OCI-LY7 (cell line): ENCODE measurements at regions not wholly inside any gene's neighbourhood (a gene's known extent, or its start where the extent isn't known, plus 50 kb on each side); places are given as distances from the start of the nearest gene placed in this dataset.

Experiments
- BruUV-seq: library from RNA; stranded (reverse); fragments of 400-500 nt; replicated peaks from 2 replicates; lab custom pipeline; 2021; lab: Mats Ljungman, UMichigan
- CTCF ChIA-PET: fragments of 300-600 bp; sonication (Branson Sonifier 250); formaldehyde crosslinking; loops from one replicate; lab custom pipeline; 2022; ENCODE audit warnings: antibody characterized with exemption; ENCODE audit not compliant: unreplicated experiment; lab: Charles Lee
- POLR2A ChIA-PET: fragments of 300-600 bp; sonication (Branson Sonifier 250); formaldehyde crosslinking; loops from one replicate; lab custom pipeline; 2022; ENCODE audit warnings: antibody characterized with exemption; lab: Charles Lee
- DNase-seq: peaks from one replicate; pipeline ENCODE4 v3.0.0-alpha.2; 2015; ENCODE audit warnings: low spot score
- H2AFZ ChIP-seq: fragments of 200-600 bp; sonication (generic), shearing (Covaris generic); 2 replicates; pipeline ENCODE4 v1.6.1; 2014; ENCODE audit warnings: mild to moderate bottlenecking, antibody characterized with exemption, low read length, moderate library complexity
- H3K27ac ChIP-seq: fragments of 200-600 bp; sonication (generic); 2 replicates; pipeline ENCODE4 v1.5.1; 2014; ENCODE audit warnings: mixed run types, low read depth, mild to moderate bottlenecking, moderate library complexity, low read length, inconsistent platforms; ENCODE audit not compliant: poor library complexity, severe bottlenecking
- H3K36me3 ChIP-seq: fragments of 200-600 bp; sonication (generic); 2 replicates; pipeline ENCODE4 v1.6.1; 2014; ENCODE audit warnings: mild to moderate bottlenecking, antibody characterized with exemption, low read length, moderate library complexity, mixed read lengths; ENCODE audit not compliant: insufficient read depth
- H3K4me1 ChIP-seq: fragments of 200-600 bp; sonication (generic); 2 replicates; pipeline ENCODE4 v1.5.1; 2014; ENCODE audit warnings: mild to moderate bottlenecking, low read length; ENCODE audit not compliant: insufficient read depth, poor library complexity, severe bottlenecking
- H3K4me2 ChIP-seq: fragments of 200-600 bp; sonication (generic); 2 replicates; pipeline ENCODE4 v1.6.1; 2014; ENCODE audit warnings: mild to moderate bottlenecking, low read length
- H3K4me3 ChIP-seq: fragments of 200-600 bp; sonication (generic); 2 replicates; pipeline ENCODE4 v1.5.1; 2014; ENCODE audit warnings: mild to moderate bottlenecking, low read depth, low read length; ENCODE audit not compliant: poor library complexity, severe bottlenecking
- H3K79me2 ChIP-seq: fragments of 200-600 bp; sonication (generic); 2 replicates; pipeline ENCODE4 v1.6.1; 2016; ENCODE audit warnings: low read depth, mild to moderate bottlenecking, low read length, moderate library complexity, mixed read lengths; ENCODE audit not compliant: insufficient read depth
- H3K9me2 ChIP-seq: fragments of 200-600 bp; sonication (generic); 2 replicates; pipeline ENCODE4 v1.6.1; 2016; ENCODE audit warnings: mild to moderate bottlenecking, low read length, mixed read lengths; ENCODE audit not compliant: insufficient read depth
- H3K9me3 ChIP-seq: fragments of 200-600 bp; sonication (generic); 2 replicates; pipeline ENCODE4 v1.6.1; 2014; ENCODE audit warnings: mild to moderate bottlenecking, mixed run types, low read length, mixed read lengths
- H4K20me1 ChIP-seq: fragments of 200-600 bp; sonication (generic); 2 replicates; pipeline ENCODE4 v1.6.1; 2014; ENCODE audit warnings: mild to moderate bottlenecking, antibody characterized with exemption, low read length, moderate library complexity, mixed read lengths; ENCODE audit not compliant: insufficient read depth
- EZH2phosphoT487 ChIP-seq: fragments of 200-600 bp; sonication (generic); IDR thresholded peaks from 2 replicates; pipeline ENCODE4 v1.6.1; 2018; ENCODE audit warnings: low read depth, borderline replicate concordance, mild to moderate bottlenecking, mixed run types, antibody characterized with exemption, low read length, moderate library complexity, mixed read lengths
- intact Hi-C: fragments of 100-400 bp; cut with micrococcal nuclease; formaldehyde crosslinking; loops from one replicate; pipeline ENCODE4 v1.10.0; 2022; ENCODE audit not compliant: unreplicated experiment
- TF ChIP-seq, protein P1 (sequence below): fragments of 200-600 bp; sonication (generic); conservative IDR thresholded peaks from 2 replicates; pipeline ENCODE4 v1.5.1; 2014; ENCODE audit warnings: mild to moderate bottlenecking, antibody characterized with exemption, low read length, moderate library complexity, mixed read lengths

DNA sequence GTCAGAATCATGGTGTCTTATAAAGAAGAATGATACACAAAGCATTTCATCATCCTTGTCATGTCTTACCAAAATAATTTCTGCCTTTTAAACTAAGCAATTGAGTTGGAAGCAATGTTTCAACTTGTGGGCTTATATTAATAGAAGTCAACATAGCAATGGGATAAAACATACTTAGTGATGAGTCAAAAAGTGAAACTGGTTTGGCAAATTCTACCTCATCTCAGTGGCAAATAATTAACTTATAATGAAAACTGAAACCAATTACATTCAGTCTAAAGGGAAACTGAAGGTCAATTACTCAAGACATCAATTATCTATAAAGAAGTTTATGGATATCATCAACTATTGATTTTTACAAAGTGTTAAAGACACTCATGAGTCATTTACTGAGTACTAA lies 463.8 kb downstream of the BMP2 start:
- Histone ChIP-seq H3K4me2 (no peak overlapping the region), H3K4me3 (no peak overlapping the region), H3K27ac (no peak overlapping the region), H3K9me3 (no peaks in the 10 kb centered on the region), H4K20me1 (no peaks in the 10 kb centered on the region), H3K4me1 (no peaks in the 10 kb centered on the region), H2AFZ (no peak overlapping the region), H3K79me2 (no peaks in the 10 kb centered on the region), H3K36me3 (no peaks in the 10 kb centered on the region), H3K9me2 (no peaks in the 10 kb centered on the region)
- ChIA-PET POLR2A (no interaction called here), CTCF (no interaction called here)
- intact Hi-C loops: no loop called here
- BruUV-seq: no TSS peak
- no peak for DNase-seq
- TF ChIP-seq, protein P1, sequence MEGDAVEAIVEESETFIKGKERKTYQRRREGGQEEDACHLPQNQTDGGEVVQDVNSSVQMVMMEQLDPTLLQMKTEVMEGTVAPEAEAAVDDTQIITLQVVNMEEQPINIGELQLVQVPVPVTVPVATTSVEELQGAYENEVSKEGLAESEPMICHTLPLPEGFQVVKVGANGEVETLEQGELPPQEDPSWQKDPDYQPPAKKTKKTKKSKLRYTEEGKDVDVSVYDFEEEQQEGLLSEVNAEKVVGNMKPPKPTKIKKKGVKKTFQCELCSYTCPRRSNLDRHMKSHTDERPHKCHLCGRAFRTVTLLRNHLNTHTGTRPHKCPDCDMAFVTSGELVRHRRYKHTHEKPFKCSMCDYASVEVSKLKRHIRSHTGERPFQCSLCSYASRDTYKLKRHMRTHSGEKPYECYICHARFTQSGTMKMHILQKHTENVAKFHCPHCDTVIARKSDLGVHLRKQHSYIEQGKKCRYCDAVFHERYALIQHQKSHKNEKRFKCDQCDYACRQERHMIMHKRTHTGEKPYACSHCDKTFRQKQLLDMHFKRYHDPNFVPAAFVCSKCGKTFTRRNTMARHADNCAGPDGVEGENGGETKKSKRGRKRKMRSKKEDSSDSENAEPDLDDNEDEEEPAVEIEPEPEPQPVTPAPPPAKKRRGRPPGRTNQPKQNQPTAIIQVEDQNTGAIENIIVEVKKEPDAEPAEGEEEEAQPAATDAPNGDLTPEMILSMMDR: no peak
- no peak for TF ChIP-seq EZH2phosphoT487

DNA sequence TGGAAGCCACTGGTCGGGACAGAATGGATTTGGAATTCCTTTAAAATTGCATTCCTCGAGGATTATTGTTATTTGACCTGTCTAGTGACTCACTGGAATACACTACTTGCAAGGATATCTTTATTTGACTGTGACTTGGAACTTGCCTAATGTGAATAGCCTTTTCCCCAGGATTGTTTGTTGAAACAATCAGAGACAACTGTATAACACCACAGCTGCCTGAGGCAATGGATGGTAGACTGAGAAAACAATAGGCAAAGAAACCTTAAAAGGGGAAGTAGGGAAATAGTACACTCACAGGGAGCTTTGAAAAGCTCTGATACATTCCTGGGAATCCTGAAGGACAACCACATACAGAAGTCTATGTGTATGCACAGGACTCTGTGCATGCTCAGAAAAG lies 465.3 kb downstream of the BMP2 start:
- H4K20me1 ChIP-seq: no peaks in the 10 kb centered on the region
- H3K79me2 ChIP-seq: no peaks in the 10 kb centered on the region
- no peak overlapping the region for H2AFZ ChIP-seq
- no peak overlapping the region for H3K27ac ChIP-seq
- no peaks in the 10 kb centered on the region for H3K9me3 ChIP-seq
- no peak for DNase-seq
- TF ChIP-seq, protein P1: no peak
- TF ChIP-seq EZH2phosphoT487: no peak
- H3K4me2 ChIP-seq: no peak overlapping the region
- no peaks in the 10 kb centered on the region for H3K9me2 ChIP-seq
- no peak overlapping the region for H3K4me3 ChIP-seq
- H3K36me3 ChIP-seq: no peaks in the 10 kb centered on the region
- CTCF ChIA-PET: no interaction called here
- no TSS peak for BruUV-seq
- no peaks in the 10 kb centered on the region for H3K4me1 ChIP-seq
- POLR2A ChIA-PET: interaction anchor here (0.7 kb wide), 1 partner anchor 30 kb away, joined by 3 read pairs; no protein-coding TSS in a partner anchor
- intact Hi-C loops: no loop called here

DNA sequence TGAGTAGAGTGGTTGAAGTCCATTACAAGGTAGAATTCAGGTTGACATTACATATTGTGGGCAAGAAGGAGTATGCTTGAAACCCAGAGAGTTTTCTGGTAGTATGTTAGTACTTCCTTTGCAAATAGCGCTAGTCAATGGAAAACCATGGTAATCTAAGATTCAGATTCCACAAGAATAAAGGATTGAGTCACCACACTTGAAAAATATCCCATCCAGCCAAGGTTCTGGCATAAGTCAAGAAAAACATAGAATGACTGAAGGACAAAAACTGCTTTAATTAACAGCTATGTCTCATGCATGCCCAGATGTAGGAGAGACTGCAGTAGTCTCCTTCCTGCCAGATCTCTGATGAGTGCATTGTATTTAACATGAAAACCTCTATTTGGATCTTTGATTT lies 469.8 kb downstream of the BMP2 start:
- Histone ChIP-seq H4K20me1 (no peaks in the 10 kb centered on the region), H3K9me2 (no peaks in the 10 kb centered on the region), H3K4me1 (no peaks in the 10 kb centered on the region), H3K9me3 (no peaks in the 10 kb centered on the region), H3K36me3 (no peaks in the 10 kb centered on the region), H3K4me3 (no peak overlapping the region), H3K27ac (no peak overlapping the region), H3K79me2 (no peaks in the 10 kb centered on the region), H2AFZ (no peak overlapping the region), H3K4me2 (no peak overlapping the region)
- no TSS peak for BruUV-seq
- no peak for DNase-seq
- CTCF ChIA-PET: no interaction called here
- intact Hi-C loops: no loop called here
- POLR2A ChIA-PET: interaction anchor here (0.5 to 0.7 kb wide), 2 partner anchors 29 to 314 kb away, joined by 4 to 5 read pairs; no protein-coding TSS in a partner anchor
- TF ChIP-seq, protein P1: no peak
- no peak for TF ChIP-seq EZH2phosphoT487
